GM12878 (cell line): ENCODE measurements at regions not wholly inside any gene's neighbourhood (a gene's known extent, or its start where the extent isn't known, plus 50 kb on each side); places are given as distances from the start of the nearest gene placed in this dataset.

ENCODE experiments used
- ATAC-seq: fragments of 200-7000 bp; cut with Tn5 transposase; 3 replicates; pipeline ENCODE4 v1.9.1; 2020; ENCODE audit warnings: mild to moderate bottlenecking, moderate library complexity
- BruUV-seq: library from RNA; stranded (reverse); fragments of 400-500 nt; replicated peaks from 2 replicates; lab custom pipeline; 2021; lab: Mats Ljungman, UMichigan
- CTCF ChIA-PET: fragments of 300-600 bp; sonication (Branson Sonifier 250); formaldehyde crosslinking; extraction: SDS; loops from one replicate; lab custom pipeline; 2021; ENCODE audit warnings: inconsistent platforms; lab: Yijun Ruan, JAX
- POLR2A ChIA-PET: fragments of 350-600 bp; formaldehyde crosslinking; extraction: SDS; loops from one replicate; lab custom pipeline; 2021; ENCODE audit warnings: inconsistent platforms; lab: Charles Lee
- RAD21 ChIA-PET: fragments of 300-600 bp; sonication (Branson Sonifier 250); formaldehyde crosslinking; loops from one replicate; lab custom pipeline; 2023; ENCODE audit warnings: antibody characterized with exemption; ENCODE audit not compliant: unreplicated experiment; lab: Charles Lee
- SMC1A ChIA-PET: fragments of 300-600 bp; sonication (Branson Sonifier 250); formaldehyde crosslinking; loops from one replicate; lab custom pipeline; 2023; ENCODE audit not compliant: unreplicated experiment, uncharacterized antibody; lab: Charles Lee
- DNase-seq: peaks from one replicate; pipeline ENCODE4 v3.0.0-alpha.2; 2011; ENCODE audit warnings: low read depth, low spot score
- FAIRE-seq: peaks from 3 replicates; lab custom pipeline; 2011; peaks lifted over from hg19 to GRCh38; lab: Jason Lieb, UNC
- H2AFZ ChIP-seq: 2 replicates; pipeline ENCODE4 v1.6.0; 2011; ENCODE audit warnings: low read depth, low read length, control low read depth; ENCODE audit not compliant: control insufficient read depth
- H3K27ac ChIP-seq: 2 replicates; pipeline ENCODE4 v1.5.1; 2011; ENCODE audit warnings: control low read depth; ENCODE audit not compliant: control insufficient read depth, insufficient read depth
- H3K27me3 ChIP-seq, 2 experiments: replicated peaks in 1 of 2; 2 replicates each; pipeline versions ENCODE4 v1.6.0 to v1.6.1; 2011; ENCODE audit warnings: low read length in 1 of 2; ENCODE audit not compliant: control insufficient read depth in 2 of 2, insufficient read depth in 2 of 2
- H3K36me3 ChIP-seq, 2 experiments: 2 replicates each; pipeline ENCODE4 v1.5.1; 2011; ENCODE audit warnings: low read length in 1 of 2; ENCODE audit not compliant: control insufficient read depth in 2 of 2, insufficient read depth in 2 of 2
- H3K4me1 ChIP-seq: 2 replicates; pipeline ENCODE4 v1.6.1; 2011; ENCODE audit warnings: mild to moderate bottlenecking, low read length, moderate library complexity, mixed read lengths; ENCODE audit not compliant: control insufficient read depth, insufficient read depth
- H3K4me2 ChIP-seq: 2 replicates; pipeline ENCODE4 v1.6.0; 2011; ENCODE audit warnings: control low read depth; ENCODE audit not compliant: control insufficient read depth, insufficient read depth
- H3K4me3 ChIP-seq: fragments of 200-600 bp; sonication (generic); 2 replicates; pipeline ENCODE4 v1.5.1; 2016
- H3K79me2 ChIP-seq: 2 replicates; pipeline ENCODE4 v1.6.0; 2011; ENCODE audit warnings: low read length; ENCODE audit not compliant: control insufficient read depth, insufficient read depth
- H3K9ac ChIP-seq: 2 replicates; pipeline ENCODE4 v1.8.0; 2011; ENCODE audit warnings: low read length, control low read depth, mixed read lengths; ENCODE audit not compliant: control insufficient read depth, insufficient read depth
- H3K9me3 ChIP-seq: replicated peaks from 3 replicates; pipeline ENCODE4 v1.5.1; 2011; ENCODE audit warnings: mild to moderate bottlenecking, low read length; ENCODE audit not compliant: control insufficient read depth, insufficient read depth
- H4K20me1 ChIP-seq: 2 replicates; pipeline ENCODE4 v1.6.0; 2011; ENCODE audit not compliant: control insufficient read depth, insufficient read depth
- ATF2 ChIP-seq: IDR thresholded peaks from 2 replicates; pipeline ENCODE4 v1.6.1; 2012; ENCODE audit warnings: low read length, inconsistent platforms
- CEBPB ChIP-seq, 2 experiments: fragments of 150-350 bp in 1 of 2; IDR thresholded peaks; 2 replicates each; pipeline ENCODE4 v1.6.1; 2012 to 2014; ENCODE audit warnings: low read depth in 2 of 2, low read length in 2 of 2, borderline replicate concordance in 1 of 2, inconsistent platforms in 1 of 2
- CHD4 ChIP-seq: fragments of 200-600 bp; sonication (generic); IDR thresholded peaks from 2 replicates; pipeline ENCODE4 v1.6.1; 2016; ENCODE audit warnings: mild to moderate bottlenecking
- IKZF2 ChIP-seq, 2 experiments: fragments of 450-650 bp; IDR thresholded peaks; 2 replicates each; pipeline ENCODE4 v1.6.1; 2017; ENCODE audit warnings: mild to moderate bottlenecking in 2 of 2, moderate library complexity in 2 of 2
- NFYB ChIP-seq: IDR thresholded peaks from 2 replicates; pipeline ENCODE4 v1.6.1; 2011; ENCODE audit warnings: low read depth, mild to moderate bottlenecking, low read length, improper control_type of control experiment, moderate library complexity; ENCODE audit not compliant: insufficient read depth
- POLR2AphosphoS2 ChIP-seq: IDR thresholded peaks from 2 replicates; pipeline ENCODE4 v1.6.1; 2011; ENCODE audit warnings: low read depth, mild to moderate bottlenecking, low read length, improper control_type of control experiment, moderate library complexity
- RELA ChIP-seq: fragments of 450-650 bp; IDR thresholded peaks from 2 replicates; pipeline ENCODE4 v1.8.0; 2014; ENCODE audit warnings: borderline replicate concordance; ENCODE audit not compliant: partially characterized antibody
- SREBF2 ChIP-seq: IDR thresholded peaks from 2 replicates; pipeline ENCODE4 v1.6.1; 2012; ENCODE audit warnings: mild to moderate bottlenecking, low read length
- ZNF24 ChIP-seq: fragments of 450-650 bp; IDR thresholded peaks from 2 replicates; pipeline ENCODE4 v1.6.1; 2017; ENCODE audit warnings: antibody characterized with exemption, mild to moderate bottlenecking
- ZNF592 ChIP-seq: fragments of 450-650 bp; IDR thresholded peaks from 2 replicates; pipeline ENCODE4 v1.6.1; 2017; ENCODE audit warnings: mild to moderate bottlenecking, moderate library complexity
- in situ Hi-C: fragments of 300-500 bp; cut with MboI; formaldehyde crosslinking; loops from 9 replicates; pipeline ENCODE4 v1.14.3; 2018; ENCODE audit warnings: mixed read lengths
- intact Hi-C: fragments of 100-400 bp; cut with micrococcal nuclease; formaldehyde crosslinking; loops from one replicate; pipeline ENCODE4 v1.14.2; 2022; ENCODE audit not compliant: unreplicated experiment
- TF ChIP-seq, protein P1 (sequence below): fragments of 450-650 bp; IDR thresholded peaks from 2 replicates; pipeline ENCODE4 v1.6.1; 2014; ENCODE audit warnings: mild to moderate bottlenecking

DNA sequence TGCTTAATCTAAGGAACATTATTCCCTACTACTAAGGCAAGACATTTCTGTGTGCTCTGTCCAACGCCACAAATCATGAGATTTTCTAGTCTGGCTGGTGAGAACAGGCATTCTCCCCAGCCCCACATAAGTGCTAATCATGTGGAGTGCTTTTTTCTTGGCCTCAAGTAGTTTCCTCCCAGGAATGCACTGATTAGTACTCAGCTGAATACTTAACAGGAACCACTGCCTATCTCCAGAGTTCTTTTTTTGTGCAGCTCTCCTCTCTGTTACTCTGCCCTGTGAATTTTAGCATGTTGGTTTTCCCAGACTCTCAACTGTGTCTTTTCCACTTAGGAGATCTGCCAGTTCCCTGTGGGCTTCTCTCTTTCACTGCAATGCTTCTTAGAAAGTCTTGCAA is 1098.5 kb upstream of the LRRTM3 start (continued):
- TF ChIP-seq ZNF592: no peak
- no peak for TF ChIP-seq NFYB
- TF ChIP-seq, protein P1, sequence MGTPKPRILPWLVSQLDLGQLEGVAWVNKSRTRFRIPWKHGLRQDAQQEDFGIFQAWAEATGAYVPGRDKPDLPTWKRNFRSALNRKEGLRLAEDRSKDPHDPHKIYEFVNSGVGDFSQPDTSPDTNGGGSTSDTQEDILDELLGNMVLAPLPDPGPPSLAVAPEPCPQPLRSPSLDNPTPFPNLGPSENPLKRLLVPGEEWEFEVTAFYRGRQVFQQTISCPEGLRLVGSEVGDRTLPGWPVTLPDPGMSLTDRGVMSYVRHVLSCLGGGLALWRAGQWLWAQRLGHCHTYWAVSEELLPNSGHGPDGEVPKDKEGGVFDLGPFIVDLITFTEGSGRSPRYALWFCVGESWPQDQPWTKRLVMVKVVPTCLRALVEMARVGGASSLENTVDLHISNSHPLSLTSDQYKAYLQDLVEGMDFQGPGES: no peak

- H3K27ac ChIP-seq: no peak overlapping the region
- no TSS peak for BruUV-seq
- ATAC-seq (no peak), DNase-seq (no peak)
- ChIA-PET RAD21 (no interaction called here), SMC1A (no interaction called here), CTCF (no interaction called here), POLR2A (no interaction called here)
- in situ Hi-C loops (no loop called here), intact Hi-C loops (no loop called here)
- no peak overlapping the region for H3K4me2 ChIP-seq
- H3K79me2 ChIP-seq: no peaks in the 10 kb centered on the region
- H4K20me1 ChIP-seq: no peaks in the 10 kb centered on the region
- no peaks in the 10 kb centered on the region for H3K27me3 ChIP-seq
- no peaks in the 10 kb centered on the region for H3K4me1 ChIP-seq
- peaks cover 0 to 4% of the 10 kb centered on the region in 2 experiments; a peak in 1 of 4 replicates for H3K36me3 ChIP-seq
- no peak overlapping the region for H2AFZ ChIP-seq
- H3K9ac ChIP-seq: no peak overlapping the region
- H3K9me3 ChIP-seq: no peaks in the 10 kb centered on the region
- H3K4me3 ChIP-seq: no peak overlapping the region
- TF ChIP-seq CHD4: no peak
- no peak for TF ChIP-seq IKZF2 (IDR thresholded peaks at IDR 0.05)
- TF ChIP-seq ZNF24: no peak
- no peak for TF ChIP-seq ATF2
- no peak for TF ChIP-seq RELA
- TF ChIP-seq SREBF2: no peak
- TF ChIP-seq POLR2AphosphoS2: no peak
- no peak for TF ChIP-seq CEBPB (IDR thresholded peaks at IDR 0.05; ENCODE audit: borderline replicate concordance in 1 of 2, low read depth in 2 of 2, low read length in 2 of 2)
- TF ChIP-seq, all 136 proteins: peak for 0
- FAIRE-seq: no peak
Measured at GRCh38 chr10:65838811-65839210, 1087.0 kb upstream of the LRRTM3 start.
